Transverse colon (tissue), 4 donors: ENCODE measurements at regions not wholly inside any gene's neighbourhood (a gene's known extent, or its start where the extent isn't known, plus 50 kb on each side); places are given as distances from the start of the nearest gene placed in this dataset.

ENCODE experiments used
- DNase-seq: peaks from one replicate; pipeline ENCODE4 v3.0.0-alpha.2; 2019
- H3K27ac ChIP-seq, 4 donors: fragments of 200-600 bp; sonication (generic); 2 replicates each; pipeline ENCODE4 v1.5.1; 2016 to 2018; ENCODE audit warnings: inconsistent platforms in 4 of 4
- H3K27me3 ChIP-seq: fragments of 200-600 bp; sonication (generic); 2 replicates; pipeline ENCODE4 v1.5.1; 2017; ENCODE audit warnings: inconsistent platforms
- H3K36me3 ChIP-seq, 4 donors: fragments of 200-600 bp; sonication (generic); 2 replicates each; pipeline ENCODE4 v1.5.1; 2017 to 2019; ENCODE audit warnings: inconsistent platforms in 4 of 4
- H3K4me1 ChIP-seq, 4 donors: fragments of 200-600 bp; sonication (generic); 2 replicates each; pipeline ENCODE4 v1.5.1; 2017 to 2020; ENCODE audit warnings: inconsistent platforms in 4 of 4
- H3K4me3 ChIP-seq, 4 donors: fragments of 200-600 bp; sonication (generic); 1 replicate in 1 of 4; 2 replicates in 3 of 4; pipeline versions ENCODE4 v1.5.1 to v1.6.1; 2017 to 2019; ENCODE audit warnings: inconsistent platforms in 4 of 4
- H3K9me3 ChIP-seq, 2 donors: fragments of 200-600 bp; sonication (generic); 2 replicates each; pipeline ENCODE4 v1.5.1; 2017 to 2019; ENCODE audit warnings: inconsistent platforms in 2 of 2
- CTCF ChIP-seq, 5 experiments: fragments of 200-600 bp in 3 of 5; fragments of 450-650 bp in 2 of 5; sonication (generic) in 3 of 5; IDR thresholded peaks; 1 replicate in 2 of 5; 2 replicates in 3 of 5; pipeline ENCODE4 v1.5.1; 2016 to 2017; ENCODE audit warnings: antibody characterized with exemption in 5 of 5, inconsistent platforms in 3 of 5, mild to moderate bottlenecking in 2 of 5, moderate library complexity in 1 of 5
- EP300 ChIP-seq: sonication (generic); formaldehyde crosslinking; IDR thresholded peaks from one replicate; pipeline ENCODE4 v1.6.1; 2017; ENCODE audit warnings: antibody characterized with exemption, low read depth
- POLR2A ChIP-seq: fragments of 450-650 bp; IDR thresholded peaks from one replicate; pipeline ENCODE4 v1.6.1; 2016; ENCODE audit warnings: antibody characterized with exemption, mild to moderate bottlenecking, moderate library complexity
- POLR2AphosphoS5 ChIP-seq, 3 donors: sonication (generic); formaldehyde crosslinking; IDR thresholded peaks; one replicate each; pipeline ENCODE4 v1.6.1; 2016; ENCODE audit warnings: antibody characterized with exemption in 3 of 3
- WGBS, 2 donors: methylation state at CpG; one replicate each; pipeline ENCODE4 v1.1.5; 2018; ENCODE audit warnings: low coverage in 1 of 2; 5-methylcytosine and 5-hydroxymethylcytosine counted together
- in situ Hi-C, 4 donors: fragments of 200-750 bp; cut with MboI; loops; one replicate each; pipeline versions ENCODE4 v1.15.0 to v1.15.1; 2017; ENCODE audit warnings: low sequenced_read_pairs in 3 of 4, low pct_ligation_motif_present in 1 of 4, low pct_unique_long_range_greater_than_20kb in 1 of 4
- intact Hi-C: fragments of 100-400 bp; cut with DNase I; formaldehyde crosslinking; loops from one replicate; pipeline ENCODE4 v1.15.1; 2023; ENCODE audit warnings: low total_unique reads

DNA sequence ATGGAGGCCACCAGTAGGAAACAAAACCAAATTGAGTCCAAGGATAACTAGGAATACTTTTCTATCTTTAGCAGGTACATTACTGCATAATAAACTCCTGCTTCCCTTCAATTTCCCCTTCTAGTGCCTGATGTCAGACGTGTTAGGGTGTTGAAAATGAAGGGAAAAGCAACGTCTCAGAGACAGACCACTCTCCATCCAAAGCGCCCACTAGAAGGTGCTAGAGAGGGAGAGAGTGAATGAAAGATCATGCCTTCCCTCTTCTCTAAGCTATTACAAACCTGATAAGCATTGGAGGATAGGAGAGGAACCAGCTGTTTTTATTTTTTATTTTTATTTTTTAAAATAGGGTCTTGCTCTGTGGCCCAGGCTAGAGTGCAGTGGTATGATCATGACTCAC lies 64.1 kb downstream of the ZNF641 start:
- Histone ChIP-seq H3K27ac (no peak overlapping the region), H3K27me3 (no peaks in the 10 kb centered on the region), H3K9me3 (no peaks in the 10 kb centered on the region), H3K4me3 (no peak overlapping the region), H3K36me3 (no peaks in the 10 kb centered on the region), H3K4me1 (no peaks in the 10 kb centered on the region)
- 30 to 45% methylated on average over 2 to 3 of the region's 3 CpGs for WGBS, 2 donors
- DNase-seq: no peak
- no peak for TF ChIP-seq POLR2AphosphoS5 (IDR thresholded peaks at IDR 0.05)
- TF ChIP-seq CTCF (IDR thresholded peaks at IDR 0.05): peak in 2 of 5 experiments; percentile 13 to 23
- intact Hi-C loops: no loop called here
- in situ Hi-C loops: no loop called here

- intact Hi-C loops: no loop called here
- no peaks in the 10 kb centered on the region for H3K4me1 ChIP-seq
- no peak for DNase-seq
- H3K4me3 ChIP-seq: no peak overlapping the region
- no peaks in the 10 kb centered on the region for H3K27me3 ChIP-seq
- H3K9me3 ChIP-seq: no peaks in the 10 kb centered on the region
- H3K36me3 ChIP-seq: no peaks in the 10 kb centered on the region
- in situ Hi-C loops: no loop called here
- H3K27ac ChIP-seq: no peak overlapping the region
- 80 to 100% methylated on average over 1 to 2 of the region's 2 CpGs for WGBS, 2 donors
- TF ChIP-seq POLR2AphosphoS5 (IDR thresholded peaks at IDR 0.05): no peak
- TF ChIP-seq CTCF (IDR thresholded peaks at IDR 0.05): no peak
- no peak for TF ChIP-seq POLR2A
- no peak for TF ChIP-seq EP300
Observed at GRCh38 chr12:48285751-48286650, 64.7 kb downstream of the ZNF641 start.

DNA sequence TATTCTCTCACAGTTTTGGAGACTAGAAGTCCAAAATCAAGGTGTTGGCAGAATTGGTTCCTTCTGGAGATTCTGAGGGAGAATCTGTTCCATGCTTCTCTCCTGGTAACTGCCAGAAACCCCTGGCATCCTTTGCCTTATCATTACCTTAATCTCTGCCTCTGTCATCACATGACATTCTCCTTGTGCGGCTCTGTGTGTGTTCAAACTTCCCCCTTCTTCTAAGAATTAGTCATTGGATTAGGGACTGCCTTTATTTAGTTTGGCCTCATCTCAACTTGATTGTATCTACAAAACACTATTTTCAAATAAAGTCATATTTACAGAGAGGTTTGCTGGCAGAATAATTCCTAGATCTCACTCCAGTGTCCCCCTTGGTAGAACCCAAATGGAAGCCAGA lies 68.9 kb downstream of the ZNF641 start:
- no peaks in the 10 kb centered on the region for H3K4me1 ChIP-seq
- no peaks in the 10 kb centered on the region for H3K27me3 ChIP-seq
- no peak overlapping the region for H3K4me3 ChIP-seq
- intact Hi-C loops: no loop called here
- WGBS, 2 donors: 0% methylated on average over 1 of the region's 1 CpG; no CpG with 5 or more reads in 1 of the 2 donors
- DNase-seq: no peak
- H3K27ac ChIP-seq: no peak overlapping the region
- in situ Hi-C loops: no loop called here
- no peak for TF ChIP-seq POLR2AphosphoS5 (IDR thresholded peaks at IDR 0.05)
- no peak for TF ChIP-seq CTCF (IDR thresholded peaks at IDR 0.05)
- no peak for TF ChIP-seq EP300
- no peak for TF ChIP-seq POLR2A
- peaks cover 0 to 1% of the 10 kb centered on the region in 2 donors for H3K9me3 ChIP-seq
- H3K36me3 ChIP-seq: no peaks in the 10 kb centered on the region

GRCh38 chr12:48280572-48280971 lies 70.1 kb downstream of the ZNF641 start:
- TF ChIP-seq CTCF (IDR thresholded peaks at IDR 0.05): no peak
- no peak for TF ChIP-seq POLR2AphosphoS5 (IDR thresholded peaks at IDR 0.05)
- TF ChIP-seq EP300: no peak
- TF ChIP-seq POLR2A: no peak
- intact Hi-C loops: no loop called here
- Histone ChIP-seq H3K9me3 (peaks cover 0 to 4% of the 10 kb centered on the region in 2 donors), H3K27me3 (no peaks in the 10 kb centered on the region), H3K36me3 (no peaks in the 10 kb centered on the region), H3K4me3 (no peak overlapping the region), H3K27ac (no peak overlapping the region), H3K4me1 (no peaks in the 10 kb centered on the region)
- in situ Hi-C loops: no loop called here
- 66 to 69% methylated on average over 2 to 5 of the region's 5 CpGs for WGBS, 2 donors
- no peak for DNase-seq
